ENCODE measurements at regions not wholly inside any gene's neighbourhood (a gene's known extent, or its start where the extent isn't known, plus 50 kb on each side); places are given as distances from the start of the nearest gene placed in this dataset.

- TF ChIP-seq CTCF (IDR thresholded peaks at IDR 0.05) (no peak), POLR2A (IDR thresholded peaks at IDR 0.05; ENCODE audit: low read length) (no peak), EP300 (IDR thresholded peaks at IDR 0.05) (no peak)
Observed at GRCh38 chr21:35390013-35390776, 341.1 kb upstream of the RUNX1 start.

All from A549 (cell line).